GM10248 (cell line): ENCODE measurements at regions not wholly inside any gene's neighbourhood (a gene's known extent, or its start where the extent isn't known, plus 50 kb on each side); places are given as distances from the start of the nearest gene placed in this dataset.

Source experiments
- CTCF ChIA-PET: fragments of 300-600 bp; sonication (Branson Sonifier 250); formaldehyde crosslinking; extraction: SDS; loops from one replicate; lab custom pipeline; 2021; ENCODE audit warnings: antibody characterized with exemption; lab: Yijun Ruan, JAX
- POLR2A ChIA-PET: fragments of 350-650 bp; sonication (Branson Sonifier 250); formaldehyde crosslinking; extraction: SDS; loops from one replicate; lab custom pipeline; 2020; ENCODE audit warnings: antibody characterized with exemption; lab: Yijun Ruan, JAX
- DNase-seq: peaks from one replicate; pipeline ENCODE4 v3.0.0; 2012; ENCODE audit errors: extremely low spot score
- TF ChIP-seq, protein P1 (sequence below): IDR thresholded peaks from 2 replicates; pipeline ENCODE4 v1.5.1; 2012; ENCODE audit warnings: mild to moderate bottlenecking, low read depth; ENCODE audit errors: extremely low read depth, missing control alignments, control extremely low read depth

DNA sequence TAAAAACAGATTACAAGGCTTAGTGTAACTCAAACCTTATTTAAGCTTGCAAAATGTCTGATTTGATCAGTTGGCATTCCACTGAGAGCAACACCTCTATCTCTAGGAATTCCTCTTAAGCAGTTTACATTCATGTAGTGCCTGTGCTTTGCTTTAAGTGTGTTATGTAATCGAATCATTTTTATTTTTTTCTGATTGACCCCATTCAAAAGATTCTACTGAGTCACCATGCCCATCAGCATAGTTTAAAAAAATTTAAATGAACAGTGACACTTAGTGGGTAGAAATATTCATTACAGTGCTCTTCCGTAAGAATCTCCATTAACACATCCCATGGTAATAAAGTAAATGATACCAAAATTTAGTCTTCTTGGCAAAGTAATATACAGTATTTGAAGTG is 67.8 kb upstream of the SLC4A10 start:
- ChIA-PET CTCF (no interaction called here), POLR2A (no interaction called here)
- TF ChIP-seq, protein P1, sequence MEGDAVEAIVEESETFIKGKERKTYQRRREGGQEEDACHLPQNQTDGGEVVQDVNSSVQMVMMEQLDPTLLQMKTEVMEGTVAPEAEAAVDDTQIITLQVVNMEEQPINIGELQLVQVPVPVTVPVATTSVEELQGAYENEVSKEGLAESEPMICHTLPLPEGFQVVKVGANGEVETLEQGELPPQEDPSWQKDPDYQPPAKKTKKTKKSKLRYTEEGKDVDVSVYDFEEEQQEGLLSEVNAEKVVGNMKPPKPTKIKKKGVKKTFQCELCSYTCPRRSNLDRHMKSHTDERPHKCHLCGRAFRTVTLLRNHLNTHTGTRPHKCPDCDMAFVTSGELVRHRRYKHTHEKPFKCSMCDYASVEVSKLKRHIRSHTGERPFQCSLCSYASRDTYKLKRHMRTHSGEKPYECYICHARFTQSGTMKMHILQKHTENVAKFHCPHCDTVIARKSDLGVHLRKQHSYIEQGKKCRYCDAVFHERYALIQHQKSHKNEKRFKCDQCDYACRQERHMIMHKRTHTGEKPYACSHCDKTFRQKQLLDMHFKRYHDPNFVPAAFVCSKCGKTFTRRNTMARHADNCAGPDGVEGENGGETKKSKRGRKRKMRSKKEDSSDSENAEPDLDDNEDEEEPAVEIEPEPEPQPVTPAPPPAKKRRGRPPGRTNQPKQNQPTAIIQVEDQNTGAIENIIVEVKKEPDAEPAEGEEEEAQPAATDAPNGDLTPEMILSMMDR: no peak
- DNase-seq: no peak

DNA sequence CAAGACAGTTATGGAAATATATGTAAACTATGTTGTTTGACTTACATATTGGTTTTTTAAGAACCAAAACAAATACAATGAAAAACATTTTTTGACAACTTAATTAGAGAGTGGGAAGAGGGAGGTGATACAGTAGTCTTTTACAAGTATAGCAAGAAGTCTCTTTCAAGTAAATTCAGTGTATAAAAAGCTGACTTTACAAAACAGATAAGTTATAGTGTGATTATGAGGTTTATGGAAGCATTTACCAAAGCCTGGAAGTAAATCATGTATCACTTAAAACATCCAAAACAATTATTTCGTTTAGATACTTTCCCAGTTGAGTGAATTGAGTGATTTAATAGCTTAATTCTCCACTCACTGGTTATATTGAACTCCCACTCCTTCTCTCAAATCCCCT is 66.7 kb upstream of the SLC4A10 start:
- ChIA-PET CTCF (interaction anchor here (0.9 kb wide), 1 partner anchor 10 kb away, joined by 3 read pairs; no protein-coding TSS in a partner anchor), POLR2A (no interaction called here)
- TF ChIP-seq, protein P1: no peak
- no peak for DNase-seq

DNA sequence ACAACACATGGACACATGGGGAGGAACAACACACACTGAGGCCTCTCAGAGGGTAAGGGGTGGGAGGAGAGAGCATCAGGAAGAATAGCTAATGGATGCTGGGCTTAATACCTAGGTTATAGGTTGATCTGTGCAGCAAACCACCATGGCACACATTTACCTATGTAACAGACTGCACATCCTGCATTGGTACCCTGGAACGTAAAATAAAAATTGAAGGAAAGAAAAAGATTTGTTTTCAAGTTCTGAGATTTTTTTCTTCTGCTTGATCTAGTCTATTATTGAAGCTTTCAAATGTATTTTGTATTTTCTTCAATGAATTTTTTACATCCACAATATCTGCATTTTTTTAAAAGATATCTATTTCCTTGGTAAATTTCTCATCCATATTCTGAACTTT is 59.3 kb upstream of the SLC4A10 start:
- ChIA-PET CTCF (no interaction called here), POLR2A (no interaction called here)
- DNase-seq: no peak
- TF ChIP-seq, protein P1: no peak

DNA sequence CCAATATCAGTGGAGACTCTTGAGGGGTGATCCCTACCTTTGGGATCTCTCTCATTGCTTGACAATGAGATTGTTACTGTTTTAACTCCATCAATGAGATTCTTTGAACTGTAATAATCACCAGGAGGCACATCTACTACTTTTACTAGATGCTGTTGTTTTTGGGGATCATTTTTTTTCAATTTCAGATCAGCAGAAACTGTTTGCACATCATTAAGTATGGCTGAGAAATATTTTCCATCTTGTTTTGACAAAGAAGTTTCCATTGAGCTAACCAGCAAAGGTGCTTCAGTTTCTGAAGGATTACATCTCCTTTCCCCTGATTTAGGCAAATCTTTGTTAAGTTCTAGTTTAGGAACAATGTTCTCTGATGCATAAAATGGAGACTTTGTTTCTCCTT is 54.8 kb upstream of the SLC4A10 start:
- no peak for DNase-seq
- TF ChIP-seq, protein P1: no peak
- ChIA-PET CTCF (interaction anchor here (1.6 to 5.7 kb wide), 2 partner anchors 17 to 35 kb away, joined by 4 to 24 read pairs; no protein-coding TSS in a partner anchor), POLR2A (no interaction called here)

DNA sequence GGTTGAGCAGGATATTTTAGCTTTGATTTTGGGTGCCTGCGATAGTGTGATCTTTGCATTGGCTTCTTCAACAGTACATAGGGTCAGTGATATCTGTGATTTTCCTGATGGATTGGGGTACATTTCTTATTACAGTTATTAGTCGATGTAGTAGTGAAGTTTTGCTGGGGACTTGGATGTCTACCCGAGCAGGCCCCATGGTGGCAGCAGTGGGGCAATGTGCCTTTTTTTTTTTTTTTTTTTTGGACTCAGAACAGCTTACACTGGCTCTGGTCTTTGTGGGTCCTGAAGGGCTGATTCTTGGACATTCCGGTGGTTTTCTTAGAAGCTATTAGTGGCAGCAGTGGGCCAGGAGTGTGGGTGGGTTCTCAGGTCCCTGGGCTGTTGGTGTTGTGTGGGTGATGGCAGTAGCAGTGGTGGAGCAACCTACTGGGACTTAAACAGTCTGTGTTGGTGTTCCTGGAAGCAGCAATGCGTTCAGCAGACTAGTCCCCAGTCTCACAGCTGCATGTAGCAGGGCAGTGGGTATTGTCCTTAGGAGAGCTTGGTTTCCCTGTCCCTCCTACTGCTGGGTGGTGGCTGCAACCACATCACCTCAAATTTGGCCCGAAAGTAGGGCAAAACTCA is 53.7 kb upstream of the SLC4A10 start:
- TF ChIP-seq, protein P1: no peak
- CTCF ChIA-PET: interaction anchor here (0.8 to 5.7 kb wide), 6 partner anchors 10 to 378 kb away, joined by 3 to 24 read pairs (median 4); no protein-coding TSS in a partner anchor
- POLR2A ChIA-PET: no interaction called here
- no peak for DNase-seq

DNA sequence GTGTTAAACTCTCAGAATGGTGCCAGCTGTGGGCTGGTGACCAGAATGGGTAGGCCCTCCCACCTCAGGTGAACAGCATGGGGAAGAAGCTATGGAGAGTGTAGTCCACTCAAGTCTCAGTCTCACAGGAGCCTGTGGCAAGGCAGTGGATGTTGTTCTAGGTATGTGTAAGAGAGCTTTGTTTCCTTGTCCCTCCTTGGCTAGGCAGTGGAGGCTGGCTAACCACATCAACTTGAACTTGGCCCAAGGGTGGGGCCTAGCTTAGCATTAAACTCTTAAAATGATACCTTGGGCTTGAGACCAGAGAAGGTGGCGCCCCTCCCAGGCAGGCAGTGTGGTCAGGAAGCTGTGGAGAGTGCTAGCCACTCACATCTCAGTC is 53.2 kb upstream of the SLC4A10 start:
- no peak for DNase-seq
- TF ChIP-seq, protein P1: no peak
- ChIA-PET CTCF (interaction anchor here (1.1 to 5.7 kb wide), 4 partner anchors 10 to 39 kb away, joined by 3 to 24 read pairs (median 4); no protein-coding TSS in a partner anchor), POLR2A (no interaction called here)
